Breast epithelium (tissue), 3 donors: ENCODE measurements at regions not wholly inside any gene's neighbourhood (a gene's known extent, or its start where the extent isn't known, plus 50 kb on each side); places are given as distances from the start of the nearest gene placed in this dataset.

ENCODE experiments used
- POLR2A ChIP-seq: fragments of 450-650 bp; IDR thresholded peaks from one replicate; pipeline ENCODE4 v1.6.1; 2016; ENCODE audit warnings: antibody characterized with exemption, mild to moderate bottlenecking, moderate library complexity
- TF ChIP-seq, protein P1 (sequence below), 3 donors: fragments of 450-650 bp; IDR thresholded peaks; one replicate each; pipeline ENCODE4 v1.5.1; 2016 to 2017; ENCODE audit warnings: antibody characterized with exemption in 3 of 3, mild to moderate bottlenecking in 3 of 3, moderate library complexity in 3 of 3

DNA sequence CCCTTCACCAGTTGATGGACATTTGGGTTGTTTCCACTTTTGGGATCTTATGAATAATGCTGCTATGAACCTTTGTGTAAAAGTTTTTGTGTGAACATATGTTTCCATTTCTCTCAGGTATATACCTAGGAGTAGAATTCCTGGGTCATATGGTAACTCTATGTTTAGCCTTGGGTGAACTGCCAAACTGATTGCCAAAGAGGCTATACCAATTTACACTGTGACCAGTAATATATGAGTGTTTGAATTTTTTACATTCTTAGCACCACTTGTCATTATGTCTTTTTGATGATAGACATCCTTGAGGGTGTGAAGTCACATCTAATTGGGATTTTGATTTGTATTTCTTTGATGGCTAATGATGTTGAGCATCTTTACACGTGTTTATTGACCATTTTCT is 290.1 kb downstream of the DUSP10 start:
- TF ChIP-seq, protein P1, sequence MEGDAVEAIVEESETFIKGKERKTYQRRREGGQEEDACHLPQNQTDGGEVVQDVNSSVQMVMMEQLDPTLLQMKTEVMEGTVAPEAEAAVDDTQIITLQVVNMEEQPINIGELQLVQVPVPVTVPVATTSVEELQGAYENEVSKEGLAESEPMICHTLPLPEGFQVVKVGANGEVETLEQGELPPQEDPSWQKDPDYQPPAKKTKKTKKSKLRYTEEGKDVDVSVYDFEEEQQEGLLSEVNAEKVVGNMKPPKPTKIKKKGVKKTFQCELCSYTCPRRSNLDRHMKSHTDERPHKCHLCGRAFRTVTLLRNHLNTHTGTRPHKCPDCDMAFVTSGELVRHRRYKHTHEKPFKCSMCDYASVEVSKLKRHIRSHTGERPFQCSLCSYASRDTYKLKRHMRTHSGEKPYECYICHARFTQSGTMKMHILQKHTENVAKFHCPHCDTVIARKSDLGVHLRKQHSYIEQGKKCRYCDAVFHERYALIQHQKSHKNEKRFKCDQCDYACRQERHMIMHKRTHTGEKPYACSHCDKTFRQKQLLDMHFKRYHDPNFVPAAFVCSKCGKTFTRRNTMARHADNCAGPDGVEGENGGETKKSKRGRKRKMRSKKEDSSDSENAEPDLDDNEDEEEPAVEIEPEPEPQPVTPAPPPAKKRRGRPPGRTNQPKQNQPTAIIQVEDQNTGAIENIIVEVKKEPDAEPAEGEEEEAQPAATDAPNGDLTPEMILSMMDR (IDR thresholded peaks at IDR 0.05): no peak
- no peak for TF ChIP-seq POLR2A
